ENCODE measurements at regions not wholly inside any gene's neighbourhood (a gene's known extent, or its start where the extent isn't known, plus 50 kb on each side); places are given as distances from the start of the nearest gene placed in this dataset.

DNA sequence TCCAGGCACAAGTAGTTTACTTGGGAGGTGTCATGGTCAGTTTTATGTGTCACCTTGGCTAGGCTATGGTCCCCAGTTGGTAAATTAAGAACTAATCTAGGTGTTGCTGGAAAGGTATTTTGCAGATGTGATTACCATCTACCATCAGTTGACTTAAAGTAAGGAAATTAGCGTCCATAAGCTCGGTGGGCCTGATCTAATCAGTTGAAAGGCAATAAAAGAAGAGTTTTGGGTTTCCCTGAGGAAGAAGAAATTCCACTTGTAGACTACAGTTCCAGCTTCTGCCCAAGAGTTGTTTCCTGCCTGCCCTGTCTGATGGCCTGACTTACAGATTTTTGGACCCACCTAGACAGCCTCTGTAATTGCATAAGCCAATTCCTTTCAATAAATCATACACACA, 438.7 kb upstream of the PROK2 start:
- no peaks in the 10 kb centered on the region for H3K4me1 ChIP-seq (ENCODE audit: insufficient read depth)
- no peaks in the 10 kb centered on the region for H3K36me3 ChIP-seq (replicated peaks; ENCODE audit: insufficient read depth, low read depth)
- H3K4me2 ChIP-seq, result no peak overlapping the region
- H3K27ac ChIP-seq, result no peak overlapping the region
- H3K4me3 ChIP-seq, result no peak overlapping the region
- TF ChIP-seq, protein P1, sequence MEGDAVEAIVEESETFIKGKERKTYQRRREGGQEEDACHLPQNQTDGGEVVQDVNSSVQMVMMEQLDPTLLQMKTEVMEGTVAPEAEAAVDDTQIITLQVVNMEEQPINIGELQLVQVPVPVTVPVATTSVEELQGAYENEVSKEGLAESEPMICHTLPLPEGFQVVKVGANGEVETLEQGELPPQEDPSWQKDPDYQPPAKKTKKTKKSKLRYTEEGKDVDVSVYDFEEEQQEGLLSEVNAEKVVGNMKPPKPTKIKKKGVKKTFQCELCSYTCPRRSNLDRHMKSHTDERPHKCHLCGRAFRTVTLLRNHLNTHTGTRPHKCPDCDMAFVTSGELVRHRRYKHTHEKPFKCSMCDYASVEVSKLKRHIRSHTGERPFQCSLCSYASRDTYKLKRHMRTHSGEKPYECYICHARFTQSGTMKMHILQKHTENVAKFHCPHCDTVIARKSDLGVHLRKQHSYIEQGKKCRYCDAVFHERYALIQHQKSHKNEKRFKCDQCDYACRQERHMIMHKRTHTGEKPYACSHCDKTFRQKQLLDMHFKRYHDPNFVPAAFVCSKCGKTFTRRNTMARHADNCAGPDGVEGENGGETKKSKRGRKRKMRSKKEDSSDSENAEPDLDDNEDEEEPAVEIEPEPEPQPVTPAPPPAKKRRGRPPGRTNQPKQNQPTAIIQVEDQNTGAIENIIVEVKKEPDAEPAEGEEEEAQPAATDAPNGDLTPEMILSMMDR (IDR thresholded peaks at IDR 0.05; ENCODE audit: poor library complexity), result no peak
- TF ChIP-seq EZH2phosphoT487 (IDR thresholded peaks at IDR 0.05; ENCODE audit: low read depth, severe bottlenecking, unreplicated experiment) (no peak), EZH2 (IDR thresholded peaks at IDR 0.05; ENCODE audit: borderline replicate concordance) (no peak)
- WGBS (ENCODE audit: low lambda C conversion rate, missing lambda C conversion rate), result 89% methylated on average over 2 of the region's 2 CpGs
- DNase-seq (ENCODE audit: low spot score), result no peak
- H3K9me2 ChIP-seq (replicated peaks; ENCODE audit: insufficient read depth), result no peaks in the 10 kb centered on the region
- no peaks in the 10 kb centered on the region for H3K27me3 ChIP-seq
- no peaks in the 10 kb centered on the region for H3K79me2 ChIP-seq
- H3K9me3 ChIP-seq (ENCODE audit: low read depth), result peaks cover 14% of the 10 kb centered on the region
- no peaks in the 10 kb centered on the region for H4K20me1 ChIP-seq (ENCODE audit: insufficient read depth, poor library complexity, severe bottlenecking)
- no peak overlapping the region for H2AFZ ChIP-seq

DNA sequence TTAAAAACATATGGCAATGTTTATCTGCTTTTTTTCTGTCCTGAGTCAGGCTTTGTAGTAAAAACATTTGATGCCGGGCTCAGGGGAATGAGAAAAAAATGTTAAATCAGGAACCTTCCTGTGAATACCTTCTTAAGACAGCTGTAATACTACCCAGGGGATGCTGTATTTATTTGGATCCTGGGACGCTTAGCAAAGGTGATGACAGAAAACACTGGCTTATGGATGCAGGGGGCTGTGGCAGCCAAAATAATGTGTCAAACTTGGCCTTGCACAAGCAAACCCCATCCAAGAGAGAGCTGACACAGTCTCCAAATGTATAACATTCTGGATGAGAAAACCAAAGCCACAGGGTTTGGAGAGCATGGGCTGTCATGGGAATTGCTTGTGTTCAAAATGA, 438.2 kb upstream of the PROK2 start:
- Histone ChIP-seq H2AFZ (no peak overlapping the region), H3K4me3 (no peak overlapping the region), H3K9me2 (replicated peaks; ENCODE audit: insufficient read depth) (no peaks in the 10 kb centered on the region), H3K36me3 (replicated peaks; ENCODE audit: insufficient read depth, low read depth) (no peaks in the 10 kb centered on the region), H3K27ac (no peak overlapping the region), H3K4me2 (no peak overlapping the region), H3K27me3 (no peaks in the 10 kb centered on the region), H4K20me1 (ENCODE audit: insufficient read depth, poor library complexity, severe bottlenecking) (no peaks in the 10 kb centered on the region), H3K9me3 (ENCODE audit: low read depth) (peaks cover 14% of the 10 kb centered on the region), H3K4me1 (ENCODE audit: insufficient read depth) (no peaks in the 10 kb centered on the region), H3K79me2 (no peaks in the 10 kb centered on the region)
- 43% methylated on average over 2 of the region's 2 CpGs for WGBS (ENCODE audit: low lambda C conversion rate, missing lambda C conversion rate)
- no peak for DNase-seq (ENCODE audit: low spot score)
- TF ChIP-seq EZH2 (IDR thresholded peaks at IDR 0.05; ENCODE audit: borderline replicate concordance) (no peak), EZH2phosphoT487 (IDR thresholded peaks at IDR 0.05; ENCODE audit: low read depth, severe bottlenecking, unreplicated experiment) (no peak)
- TF ChIP-seq, protein P1 (IDR thresholded peaks at IDR 0.05; ENCODE audit: poor library complexity), result no peak

DNA sequence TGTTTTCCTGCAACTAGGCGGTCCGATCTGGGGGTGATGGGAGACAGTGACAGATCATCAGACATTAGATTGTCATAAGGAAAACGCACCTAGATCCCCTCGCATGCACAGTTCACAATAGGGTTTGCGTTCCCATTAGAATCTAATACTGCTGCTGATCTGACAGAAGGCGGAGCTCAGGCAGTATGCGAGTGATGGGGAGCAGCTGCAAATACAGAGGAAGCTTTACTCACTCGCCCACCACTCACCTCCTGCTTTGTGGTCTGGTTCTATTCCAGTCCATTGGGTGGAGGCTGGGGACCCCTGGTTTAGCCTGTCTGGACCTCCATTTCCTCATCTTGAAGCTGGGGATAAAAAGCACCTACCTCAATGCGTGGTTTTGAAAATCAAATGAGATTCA, 437.5 kb upstream of the PROK2 start:
- Histone ChIP-seq H3K4me2 (no peak overlapping the region), H3K27ac (no peak overlapping the region), H4K20me1 (ENCODE audit: insufficient read depth, poor library complexity, severe bottlenecking) (no peaks in the 10 kb centered on the region), H2AFZ (no peak overlapping the region), H3K79me2 (no peaks in the 10 kb centered on the region), H3K36me3 (replicated peaks; ENCODE audit: insufficient read depth, low read depth) (no peaks in the 10 kb centered on the region), H3K9me3 (ENCODE audit: low read depth) (peaks cover 14% of the 10 kb centered on the region), H3K9me2 (replicated peaks; ENCODE audit: insufficient read depth) (no peaks in the 10 kb centered on the region), H3K27me3 (no peaks in the 10 kb centered on the region), H3K4me1 (ENCODE audit: insufficient read depth) (no peaks in the 10 kb centered on the region), H3K4me3 (no peak overlapping the region)
- TF ChIP-seq EZH2phosphoT487 (IDR thresholded peaks at IDR 0.05; ENCODE audit: low read depth, severe bottlenecking, unreplicated experiment), result no peak
- TF ChIP-seq, protein P1 (IDR thresholded peaks at IDR 0.05; ENCODE audit: poor library complexity), result no peak
- no peak for TF ChIP-seq EZH2 (IDR thresholded peaks at IDR 0.05; ENCODE audit: borderline replicate concordance)
- no peak for DNase-seq (ENCODE audit: low spot score)
- 79% methylated on average over 9 of the region's 9 CpGs for WGBS (ENCODE audit: low lambda C conversion rate, missing lambda C conversion rate)

DNA sequence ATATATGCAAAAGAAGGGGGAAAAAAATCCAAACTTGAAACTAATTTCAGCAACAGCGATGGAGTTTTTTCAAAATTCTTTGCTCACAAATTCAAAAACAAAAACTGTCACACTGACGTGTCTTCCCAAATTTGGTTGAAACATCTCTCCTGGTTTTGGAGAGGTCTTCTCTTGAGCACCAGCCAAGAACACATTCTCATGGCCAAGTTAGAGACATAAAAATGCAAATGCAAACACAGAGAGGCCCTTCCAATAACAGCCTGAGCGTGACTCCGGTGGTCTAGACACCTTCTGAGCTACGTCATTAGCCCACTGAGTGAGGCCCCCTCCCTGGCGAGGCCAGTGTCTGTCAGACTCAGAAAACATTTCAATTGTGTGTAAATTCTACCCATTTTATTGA, 436.0 kb upstream of the PROK2 start:
- DNase-seq (ENCODE audit: low spot score), result no peak
- H3K36me3 ChIP-seq (replicated peaks; ENCODE audit: insufficient read depth, low read depth), result no peaks in the 10 kb centered on the region
- H2AFZ ChIP-seq, result no peak overlapping the region
- H3K4me2 ChIP-seq, result no peak overlapping the region
- no peaks in the 10 kb centered on the region for H3K4me1 ChIP-seq (ENCODE audit: insufficient read depth)
- H3K4me3 ChIP-seq, result no peak overlapping the region
- H3K27me3 ChIP-seq, result no peaks in the 10 kb centered on the region
- H3K9me2 ChIP-seq (replicated peaks; ENCODE audit: insufficient read depth), result no peaks in the 10 kb centered on the region
- 77% methylated on average over 6 of the region's 6 CpGs for WGBS (ENCODE audit: low lambda C conversion rate, missing lambda C conversion rate)
- H3K79me2 ChIP-seq, result no peaks in the 10 kb centered on the region
- peaks cover 14% of the 10 kb centered on the region for H3K9me3 ChIP-seq (ENCODE audit: low read depth)
- no peak overlapping the region for H3K27ac ChIP-seq
- TF ChIP-seq EZH2 (IDR thresholded peaks at IDR 0.05; ENCODE audit: borderline replicate concordance) (no peak), EZH2phosphoT487 (IDR thresholded peaks at IDR 0.05; ENCODE audit: low read depth, severe bottlenecking, unreplicated experiment) (no peak)
- TF ChIP-seq, protein P1 (IDR thresholded peaks at IDR 0.05; ENCODE audit: poor library complexity), result no peak
- no peaks in the 10 kb centered on the region for H4K20me1 ChIP-seq (ENCODE audit: insufficient read depth, poor library complexity, severe bottlenecking)

All from hepatocyte (in vitro differentiated cells).